SU-DHL-6 (cell line): ENCODE measurements at regions not wholly inside any gene's neighbourhood (a gene's known extent, or its start where the extent isn't known, plus 50 kb on each side); places are given as distances from the start of the nearest gene placed in this dataset.

Experiments
- H2AFZ ChIP-seq: fragments of 200-600 bp; sonication (generic); 2 replicates; pipeline ENCODE4 v1.6.1; 2014; ENCODE audit warnings: low read depth, mild to moderate bottlenecking, moderate library complexity, mixed read lengths, antibody characterized with exemption, low read length; ENCODE audit not compliant: severe bottlenecking
- H3F3A ChIP-seq: fragments of 200-600 bp; shearing (Covaris generic); 2 replicates; pipeline ENCODE4 v1.6.0; 2016; ENCODE audit warnings: antibody characterized with exemption, mild to moderate bottlenecking; ENCODE audit not compliant: insufficient read depth
- H3K27ac ChIP-seq: fragments of 200-600 bp; sonication (generic); 2 replicates; pipeline ENCODE4 v1.5.1; 2016; ENCODE audit warnings: low read depth, mild to moderate bottlenecking, low read length, moderate library complexity, mixed read lengths
- H3K27me3 ChIP-seq: fragments of 200-600 bp; sonication (generic), shearing (Covaris generic); 2 replicates; pipeline ENCODE4 v1.6.0; 2014; ENCODE audit warnings: mild to moderate bottlenecking, low read length
- H3K36me3 ChIP-seq: fragments of 200-600 bp; sonication (generic); 2 replicates; pipeline ENCODE4 v1.6.1; 2014; ENCODE audit warnings: mild to moderate bottlenecking, low read length, mixed read lengths
- H3K4me2 ChIP-seq: fragments of 300-600, 200-600 bp; shearing (Covaris generic), sonication (generic); 2 replicates; pipeline ENCODE4 v1.6.0; 2014; ENCODE audit warnings: low read length, low read depth, mild to moderate bottlenecking; ENCODE audit not compliant: poor library complexity, severe bottlenecking
- H3K4me3 ChIP-seq: fragments of 200-600 bp; sonication (generic); 2 replicates; pipeline ENCODE4 v1.5.1; 2014; ENCODE audit warnings: antibody characterized with exemption, low read length, mild to moderate bottlenecking, mixed read lengths; ENCODE audit not compliant: insufficient read depth, poor library complexity, severe bottlenecking
- H3K79me2 ChIP-seq: fragments of 200-600 bp; sonication (generic); 2 replicates; pipeline ENCODE4 v1.6.1; 2014; ENCODE audit warnings: mild to moderate bottlenecking, low read length, moderate library complexity; ENCODE audit not compliant: insufficient read depth
- H3K9ac ChIP-seq: fragments of 200-600 bp; sonication (generic); 2 replicates; pipeline ENCODE4 v1.7.0; 2014; ENCODE audit warnings: mild to moderate bottlenecking, low read length
- H3K9me2 ChIP-seq: fragments of 200-600 bp; sonication (generic); replicated peaks from 2 replicates; pipeline ENCODE4 v1.6.1; 2014; ENCODE audit warnings: low read length; ENCODE audit not compliant: insufficient read depth
- H3K9me3 ChIP-seq: fragments of 200-600 bp; sonication (generic); 2 replicates; pipeline ENCODE4 v1.6.1; 2014; ENCODE audit warnings: low read length, mixed read lengths; ENCODE audit not compliant: insufficient read depth
- H4K20me1 ChIP-seq: fragments of 200-600 bp; sonication (generic); 2 replicates; pipeline ENCODE4 v1.6.1; 2014; ENCODE audit warnings: low read depth, mild to moderate bottlenecking, antibody characterized with exemption, low read length, moderate library complexity, mixed read lengths
- EZH2phosphoT487 ChIP-seq: fragments of 200-600 bp; sonication (generic), shearing (Covaris generic); conservative IDR thresholded peaks from 2 replicates; pipeline ENCODE4 v1.6.1; 2018; ENCODE audit warnings: mild to moderate bottlenecking, antibody characterized with exemption, low read length, moderate library complexity, mixed read lengths
- TF ChIP-seq, protein P1 (sequence below): fragments of 200-600 bp; sonication (generic); IDR thresholded peaks from one replicate; pipeline ENCODE4 v1.5.1; 2017; ENCODE audit warnings: antibody characterized with exemption, mild to moderate bottlenecking, low read length, moderate library complexity; ENCODE audit not compliant: insufficient read depth, poor library complexity, severe bottlenecking

DNA sequence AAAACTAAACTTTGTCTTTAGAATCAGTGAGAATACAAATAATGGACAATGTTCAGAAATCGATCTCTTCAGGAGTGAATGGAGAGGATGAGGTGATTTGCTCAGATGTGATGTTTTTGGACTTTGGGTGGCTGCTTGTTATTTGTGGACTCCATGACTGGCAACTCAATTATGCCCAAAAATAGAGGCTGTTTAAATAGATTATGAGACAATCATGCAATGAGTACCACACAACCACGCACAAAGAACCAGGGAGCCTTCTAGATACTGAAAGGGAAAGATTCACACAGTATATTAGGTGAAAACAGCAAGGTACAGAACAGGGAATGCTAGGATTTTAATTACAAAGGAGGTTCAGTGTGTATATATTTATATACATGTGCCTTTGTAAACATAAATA is 141.3 kb upstream of the ANK3 start:
- H3F3A ChIP-seq, result no peaks in the 10 kb centered on the region
- H3K9me2 ChIP-seq, result no peaks in the 10 kb centered on the region
- no peak overlapping the region for H3K4me3 ChIP-seq
- no peak overlapping the region for H3K4me2 ChIP-seq
- H3K36me3 ChIP-seq, result no peaks in the 10 kb centered on the region
- H3K79me2 ChIP-seq, result no peaks in the 10 kb centered on the region
- H2AFZ ChIP-seq, result no peak overlapping the region
- no peak overlapping the region for H3K27ac ChIP-seq
- no peak overlapping the region for H3K9ac ChIP-seq
- H3K27me3 ChIP-seq, result no peaks in the 10 kb centered on the region
- no peaks in the 10 kb centered on the region for H4K20me1 ChIP-seq
- TF ChIP-seq EZH2phosphoT487, result no peak
- TF ChIP-seq, protein P1, sequence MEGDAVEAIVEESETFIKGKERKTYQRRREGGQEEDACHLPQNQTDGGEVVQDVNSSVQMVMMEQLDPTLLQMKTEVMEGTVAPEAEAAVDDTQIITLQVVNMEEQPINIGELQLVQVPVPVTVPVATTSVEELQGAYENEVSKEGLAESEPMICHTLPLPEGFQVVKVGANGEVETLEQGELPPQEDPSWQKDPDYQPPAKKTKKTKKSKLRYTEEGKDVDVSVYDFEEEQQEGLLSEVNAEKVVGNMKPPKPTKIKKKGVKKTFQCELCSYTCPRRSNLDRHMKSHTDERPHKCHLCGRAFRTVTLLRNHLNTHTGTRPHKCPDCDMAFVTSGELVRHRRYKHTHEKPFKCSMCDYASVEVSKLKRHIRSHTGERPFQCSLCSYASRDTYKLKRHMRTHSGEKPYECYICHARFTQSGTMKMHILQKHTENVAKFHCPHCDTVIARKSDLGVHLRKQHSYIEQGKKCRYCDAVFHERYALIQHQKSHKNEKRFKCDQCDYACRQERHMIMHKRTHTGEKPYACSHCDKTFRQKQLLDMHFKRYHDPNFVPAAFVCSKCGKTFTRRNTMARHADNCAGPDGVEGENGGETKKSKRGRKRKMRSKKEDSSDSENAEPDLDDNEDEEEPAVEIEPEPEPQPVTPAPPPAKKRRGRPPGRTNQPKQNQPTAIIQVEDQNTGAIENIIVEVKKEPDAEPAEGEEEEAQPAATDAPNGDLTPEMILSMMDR, result no peak
- H3K9me3 ChIP-seq, result no peaks in the 10 kb centered on the region

DNA sequence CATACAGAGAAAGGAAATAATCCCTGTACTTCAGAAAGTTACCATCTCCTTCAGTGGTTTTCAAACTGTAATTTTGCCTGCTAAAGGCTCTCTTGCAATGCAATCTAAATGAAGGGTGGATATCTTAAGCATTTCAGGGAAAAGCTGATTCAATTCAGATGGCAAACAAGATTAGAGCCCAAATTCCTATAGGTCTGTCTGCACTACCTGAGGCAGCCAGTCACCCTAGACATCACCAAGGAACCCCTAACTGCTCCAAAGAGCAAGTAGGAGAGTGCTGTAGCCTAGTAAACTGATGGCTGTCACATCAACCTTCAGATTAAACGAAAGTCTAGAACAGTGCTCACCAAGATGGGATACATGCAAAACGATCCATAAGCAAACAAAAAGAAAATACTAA is 138.0 kb upstream of the ANK3 start:
- Histone ChIP-seq H3K27me3 (no peaks in the 10 kb centered on the region), H2AFZ (no peak overlapping the region), H3K9me2 (no peaks in the 10 kb centered on the region), H3K79me2 (no peaks in the 10 kb centered on the region), H3K27ac (no peak overlapping the region), H3K4me3 (no peak overlapping the region), H3K4me2 (no peak overlapping the region), H3F3A (no peaks in the 10 kb centered on the region), H3K9ac (no peak overlapping the region), H3K36me3 (no peaks in the 10 kb centered on the region), H3K9me3 (no peaks in the 10 kb centered on the region), H4K20me1 (no peaks in the 10 kb centered on the region)
- TF ChIP-seq, protein P1, result no peak
- TF ChIP-seq EZH2phosphoT487, result no peak

DNA sequence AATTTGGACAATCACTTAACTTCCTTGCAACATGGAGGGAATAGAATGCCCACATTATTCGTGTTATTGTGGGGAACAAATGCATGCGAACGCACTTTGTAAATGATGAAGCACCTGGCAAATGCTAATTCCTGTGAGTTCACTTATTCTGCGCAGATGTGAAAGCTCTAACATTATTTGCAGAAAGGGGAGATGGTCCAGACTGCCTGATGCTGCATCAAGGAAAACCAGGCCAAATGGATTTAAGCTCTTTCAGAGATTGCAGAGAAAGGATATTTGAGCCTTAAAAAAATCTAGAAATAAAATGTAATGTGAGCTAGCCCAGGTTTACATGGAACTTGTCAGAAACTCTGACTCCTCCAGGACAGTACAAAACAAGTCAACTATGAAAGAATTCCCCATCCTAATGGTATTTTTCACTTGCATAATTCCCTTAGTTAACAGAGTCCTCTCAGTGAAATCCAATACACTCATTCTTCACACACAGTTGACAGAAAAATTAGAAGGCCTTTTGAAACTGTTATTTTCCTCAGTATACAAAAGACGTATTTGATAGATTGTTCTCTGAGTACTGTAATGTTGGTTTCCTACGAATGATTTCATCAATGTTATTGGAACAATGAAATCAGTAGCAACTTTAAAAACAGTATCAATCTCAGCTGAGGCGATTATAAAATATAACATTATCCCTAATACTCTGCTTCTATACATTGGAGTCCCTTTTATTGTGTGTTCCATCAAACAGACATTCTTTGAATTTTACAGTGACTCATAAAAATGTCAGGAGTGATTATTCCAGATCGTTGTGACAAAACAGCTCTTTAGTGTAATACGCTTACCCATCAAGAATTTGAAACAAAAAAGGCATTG is 136.3 kb upstream of the ANK3 start:
- Histone ChIP-seq H3K9me3 (no peaks in the 10 kb centered on the region), H3K36me3 (no peaks in the 10 kb centered on the region), H3K4me2 (no peak overlapping the region), H3K9ac (no peak overlapping the region), H3K27ac (no peak overlapping the region), H3K27me3 (no peaks in the 10 kb centered on the region), H4K20me1 (no peaks in the 10 kb centered on the region), H2AFZ (no peak overlapping the region), H3K9me2 (no peaks in the 10 kb centered on the region), H3K4me3 (no peak overlapping the region), H3F3A (no peaks in the 10 kb centered on the region), H3K79me2 (no peaks in the 10 kb centered on the region)
- no peak for TF ChIP-seq EZH2phosphoT487
- TF ChIP-seq, protein P1, result no peak
